ENCODE measurements at regions not wholly inside any gene's neighbourhood (a gene's known extent, or its start where the extent isn't known, plus 50 kb on each side); places are given as distances from the start of the nearest gene placed in this dataset.

GRCh38 chr17:83029571-83029970 lies 49.8 kb upstream of the METRNL start:
- Mint-ChIP-seq H3K27me3 (peaks cover 0 to 3% of the 10 kb centered on the region in 2 donors), H3K36me3 (peaks cover 4% of the 10 kb centered on the region)
- no peak for ATAC-seq

More at GRCh38 chr17:83029571-83029970, 49.8 kb upstream of the METRNL start:
- DNase-seq (ENCODE audit: low spot score), result no peak
- Mint-ChIP-seq H3K4me1 (ENCODE audit: low read depth in 2 of 2) (peaks cover 10 to 20% of the 10 kb centered on the region in 2 donors), H3K9me3 (no peaks in the 10 kb centered on the region), H3K4me3 (no peak overlapping the region), H3K27ac (no peak overlapping the region)

All from natural killer cell treated with Interleukin-12 subunit alpha and Interleukin-12 subunit beta and Interleukin-15 and Interleukin-18, amount 100 ng/mL, for 72 hours (primary cell).